Keratinocyte (primary cell): ENCODE measurements at regions not wholly inside any gene's neighbourhood (a gene's known extent, or its start where the extent isn't known, plus 50 kb on each side); places are given as distances from the start of the nearest gene placed in this dataset.

ENCODE experiments used
- CTCF ChIP-seq, 3 experiments: IDR thresholded peaks in 1 of 3; conservative IDR thresholded peaks in 1 of 3; optimal IDR thresholded peaks in 1 of 3; 2 replicates in 2 of 3; 3 replicates in 1 of 3; pipeline versions ENCODE3 to v1.5.1; 2011; ENCODE audit warnings: low read length in 3 of 3, mild to moderate bottlenecking in 3 of 3, moderate library complexity in 2 of 3, control low read depth in 1 of 3, inconsistent platforms in 1 of 3; ENCODE audit not compliant: insufficient read depth in 2 of 3; ENCODE audit errors: extremely low read depth in 1 of 3
- EZH2 ChIP-seq: IDR thresholded peaks from one replicate; pipeline ENCODE4 v1.6.1; 2012; ENCODE audit warnings: inconsistent platforms, mild to moderate bottlenecking, low read length, moderate library complexity

GRCh38 chr6:67064323-67064722, 1357.3 kb upstream of the EYS start:
- TF ChIP-seq CTCF (optimal IDR thresholded peaks at IDR 0.05 in 1 of 3, IDR thresholded peaks at IDR 0.05 in 1 of 3, conservative IDR thresholded peaks at IDR 0.05 in 1 of 3; ENCODE audit: extremely low read depth in 1 of 3, insufficient read depth in 2 of 3, low read length in 3 of 3), result no peak
- no peak for TF ChIP-seq EZH2
